Thymus (tissue), 11 donors: ENCODE measurements at regions not wholly inside any gene's neighbourhood (a gene's known extent, or its start where the extent isn't known, plus 50 kb on each side); places are given as distances from the start of the nearest gene placed in this dataset.

Experiments
- DNase-seq, 9 donors: peaks; one replicate each; pipeline ENCODE4 v3.0.0-alpha.2; 2013; ENCODE audit warnings: low spot score in 9 of 9, low read depth in 6 of 9, missing footprints in 1 of 9
- H3K27ac ChIP-seq, 2 donors: one replicate each; pipeline ENCODE4 v1.5.1; 2013; ENCODE audit warnings: control low read depth in 1 of 2, low read depth in 1 of 2, low read length in 1 of 2, mild to moderate bottlenecking in 1 of 2, moderate library complexity in 1 of 2
- H3K27me3 ChIP-seq, 2 donors: one replicate each; pipeline ENCODE4 v1.5.1; 2013; ENCODE audit warnings: low read length in 1 of 2; ENCODE audit not compliant: control insufficient read depth in 2 of 2, insufficient read depth in 1 of 2
- H3K36me3 ChIP-seq, 2 donors: one replicate each; pipeline ENCODE4 v1.5.1; 2013; ENCODE audit warnings: low read length in 1 of 2, mild to moderate bottlenecking in 1 of 2, moderate library complexity in 1 of 2; ENCODE audit not compliant: control insufficient read depth in 2 of 2, insufficient read depth in 2 of 2
- H3K4me1 ChIP-seq, 2 donors: one replicate each; pipeline ENCODE4 v1.5.1; 2013; ENCODE audit warnings: low read length in 2 of 2; ENCODE audit not compliant: control insufficient read depth in 2 of 2, insufficient read depth in 2 of 2
- H3K4me3 ChIP-seq, 2 donors: one replicate each; pipeline ENCODE4 v1.5.1; 2013; ENCODE audit warnings: low read length in 2 of 2, control low read depth in 1 of 2, mild to moderate bottlenecking in 1 of 2
- H3K9me3 ChIP-seq, 2 donors: one replicate each; pipeline ENCODE4 v1.5.1; 2013; ENCODE audit warnings: low read length in 1 of 2, mild to moderate bottlenecking in 1 of 2; ENCODE audit not compliant: control insufficient read depth in 2 of 2, insufficient read depth in 1 of 2
- WGBS: extraction: QIAGEN DNeasy Blood & Tissue Kit; methylation state at CpG from one replicate; pipeline ENCODE4 v1.1.7; 2013; 5-methylcytosine and 5-hydroxymethylcytosine counted together
- donor health status: healthy.

DNA sequence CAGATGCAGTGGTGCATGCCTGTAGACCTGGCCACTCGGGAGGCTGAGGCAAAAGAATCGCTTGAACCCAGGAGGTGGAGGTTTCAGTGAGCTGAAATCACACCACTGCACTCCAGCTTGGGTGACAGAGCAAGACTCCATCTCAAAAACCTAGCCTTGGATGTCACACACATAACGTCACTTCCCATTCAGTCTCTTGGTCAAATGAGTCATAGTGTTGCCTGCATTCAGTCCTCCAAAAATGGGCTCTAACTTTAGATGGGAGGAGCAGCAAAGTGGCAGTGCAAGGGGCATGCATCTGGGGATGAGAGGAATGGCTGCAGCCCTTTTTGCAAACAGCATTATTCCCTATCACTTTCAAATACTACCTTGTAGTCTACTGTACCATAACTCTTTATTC lies 62.9 kb upstream of the AGBL1 start:
- H3K9me3 ChIP-seq, result no peaks in the 10 kb centered on the region
- H3K27me3 ChIP-seq, result no peaks in the 10 kb centered on the region
- no peaks in the 10 kb centered on the region for H3K36me3 ChIP-seq
- no peak overlapping the region for H3K27ac ChIP-seq
- H3K4me3 ChIP-seq, result no peak overlapping the region
- DNase-seq, result no peak
- 89% methylated on average over 3 of the region's 3 CpGs for WGBS
- no peaks in the 10 kb centered on the region for H3K4me1 ChIP-seq

DNA sequence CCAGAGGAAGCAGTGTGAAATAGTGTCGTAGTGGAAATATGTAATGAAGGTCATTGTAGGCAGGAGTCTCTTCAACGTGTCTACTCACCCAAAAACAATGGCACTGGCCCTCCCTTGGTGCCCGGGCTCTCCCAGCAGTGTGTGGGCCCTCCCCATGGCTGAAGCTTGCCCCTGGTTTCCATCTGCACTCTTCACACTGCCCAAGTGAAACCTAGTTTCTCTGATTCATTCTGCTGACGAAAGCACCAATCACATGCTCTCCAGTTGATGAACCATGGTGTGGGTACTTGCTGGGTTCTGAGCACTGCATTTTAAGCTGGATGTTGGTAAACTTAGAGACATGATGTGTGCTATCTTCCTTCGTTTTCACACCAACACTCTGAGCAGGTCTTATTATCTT lies 61.0 kb upstream of the AGBL1 start:
- no peaks in the 10 kb centered on the region for H3K4me1 ChIP-seq
- H3K27me3 ChIP-seq, result no peaks in the 10 kb centered on the region
- no peaks in the 10 kb centered on the region for H3K9me3 ChIP-seq
- no peaks in the 10 kb centered on the region for H3K36me3 ChIP-seq
- WGBS, result 81% methylated on average over 5 of the region's 5 CpGs
- H3K27ac ChIP-seq, result no peak overlapping the region
- DNase-seq, result no peak
- H3K4me3 ChIP-seq, result no peak overlapping the region

- Histone ChIP-seq H3K27me3 (no peaks in the 10 kb centered on the region), H3K9me3 (no peaks in the 10 kb centered on the region), H3K36me3 (no peaks in the 10 kb centered on the region), H3K4me3 (no peak overlapping the region), H3K27ac (no peak overlapping the region), H3K4me1 (no peaks in the 10 kb centered on the region)
- WGBS, result 59% methylated on average over 5 of the region's 5 CpGs
- no peak for DNase-seq
Measured at GRCh38 chr15:86021281-86022264, 58.1 kb upstream of the AGBL1 start.

- no peaks in the 10 kb centered on the region for H3K4me1 ChIP-seq
- H3K4me3 ChIP-seq, result no peak overlapping the region
- H3K27me3 ChIP-seq, result no peaks in the 10 kb centered on the region
- 87% methylated on average over 4 of the region's 4 CpGs for WGBS
- DNase-seq, result no peak
- H3K9me3 ChIP-seq, result no peaks in the 10 kb centered on the region
- no peak overlapping the region for H3K27ac ChIP-seq
- H3K36me3 ChIP-seq, result no peaks in the 10 kb centered on the region
Measured at GRCh38 chr15:86028961-86029360, 50.7 kb upstream of the AGBL1 start.
